ENCODE measurements at regions not wholly inside any gene's neighbourhood (a gene's known extent, or its start where the extent isn't known, plus 50 kb on each side); places are given as distances from the start of the nearest gene placed in this dataset.

GRCh38 chr4:156517956-156518355 is 453.6 kb downstream of the PDGFC start:
- no peak for TF ChIP-seq CTCF (IDR thresholded peaks at IDR 0.05)
- no peak for TF ChIP-seq POLR2A (IDR thresholded peaks at IDR 0.05)
- peak; percentile 9 for TF ChIP-seq POLR2AphosphoS5 (IDR thresholded peaks at IDR 0.05)

All from prostate gland (tissue), 2 donors.